EH (cell line): ENCODE measurements at regions not wholly inside any gene's neighbourhood (a gene's known extent, or its start where the extent isn't known, plus 50 kb on each side); places are given as distances from the start of the nearest gene placed in this dataset.

Source experiments
- DNase-seq: peaks from one replicate; pipeline ENCODE4 v3.0.0-alpha.2; 2015; ENCODE audit warnings: low read depth

DNA sequence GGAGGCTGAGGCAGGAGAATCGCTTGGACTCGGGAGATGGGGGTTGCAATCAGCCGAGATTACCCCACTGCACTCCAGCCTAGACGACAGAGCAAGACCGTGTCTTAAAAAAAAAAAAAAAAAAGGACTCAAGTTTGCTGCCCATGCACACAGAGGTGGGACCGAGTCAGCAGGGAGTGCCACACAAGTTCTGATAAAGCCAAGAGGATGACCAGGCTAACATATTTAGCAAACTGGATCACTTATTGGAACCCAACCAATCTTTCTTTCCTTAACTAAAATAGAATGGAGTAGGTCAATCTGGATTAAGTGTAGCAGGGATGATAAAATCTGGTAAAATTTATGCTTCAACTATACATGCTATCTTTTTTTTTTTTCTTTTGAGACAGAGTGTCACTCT, 190.4 kb upstream of the FOXN3 start:
- DNase-seq = peak; percentile 60

- DNase-seq = no peak
Measured at GRCh38 chr14:89603938-89604480, 187.0 kb upstream of the FOXN3 start.

DNA sequence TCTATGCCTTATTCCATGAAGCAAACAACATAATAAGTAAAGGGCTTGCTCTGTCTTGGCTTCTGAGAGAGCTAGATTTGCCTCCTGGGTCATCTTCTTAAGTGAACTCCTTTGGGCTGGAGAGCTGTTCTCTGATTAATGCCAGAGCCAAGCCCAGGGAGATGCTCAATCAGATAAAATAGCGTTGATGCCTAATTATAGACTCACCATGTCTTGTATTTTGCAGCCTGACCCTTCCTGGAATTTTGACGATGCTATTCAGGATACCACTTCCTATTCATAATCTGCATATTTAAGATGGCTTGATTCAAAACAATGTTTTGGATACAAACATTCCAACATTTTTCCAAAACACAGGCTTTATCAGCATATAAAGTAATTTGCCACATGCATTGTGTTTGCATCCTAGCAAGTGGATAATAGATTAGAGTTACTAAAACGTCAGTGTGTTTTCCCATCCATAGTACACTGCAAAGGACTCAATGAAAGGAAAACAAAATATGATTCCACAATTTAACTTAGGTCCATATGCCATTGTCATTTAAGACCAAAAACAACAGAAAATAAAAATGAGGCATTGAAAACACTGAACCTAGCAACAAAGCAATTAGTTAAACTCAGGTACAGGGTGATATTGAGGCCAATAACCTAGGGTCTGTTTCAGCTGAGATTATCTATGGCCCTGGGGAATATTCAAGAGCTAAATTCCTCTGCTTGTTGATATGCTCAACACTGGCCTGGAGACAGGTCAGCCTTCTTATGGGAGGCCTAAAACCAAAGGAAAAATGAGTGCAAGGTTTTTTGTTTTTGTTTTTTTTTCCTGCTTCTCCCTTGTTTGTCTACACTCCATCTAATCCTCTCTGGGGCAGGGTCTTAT, 184.2 kb upstream of the FOXN3 start:
- DNase-seq = peak; percentile 98

DNA sequence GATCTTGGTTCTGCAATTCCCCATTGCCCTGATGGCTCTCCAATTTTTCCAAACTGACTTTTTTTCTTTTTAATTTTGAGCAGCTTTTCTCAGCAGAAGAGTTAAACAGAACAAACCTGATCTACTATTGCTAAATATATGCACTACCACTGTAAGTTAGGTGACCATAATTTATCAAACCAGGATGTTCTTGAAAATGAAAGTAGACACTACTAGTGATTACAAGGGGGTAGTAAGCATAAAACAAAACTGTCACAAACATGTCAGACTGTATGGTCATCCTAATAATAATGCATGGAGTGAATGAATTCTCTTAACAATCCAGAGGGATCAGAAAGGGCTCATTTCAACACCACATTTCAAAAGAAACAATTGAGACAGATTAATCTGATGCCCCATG, 183.0 kb upstream of the FOXN3 start:
- DNase-seq = no peak

DNA sequence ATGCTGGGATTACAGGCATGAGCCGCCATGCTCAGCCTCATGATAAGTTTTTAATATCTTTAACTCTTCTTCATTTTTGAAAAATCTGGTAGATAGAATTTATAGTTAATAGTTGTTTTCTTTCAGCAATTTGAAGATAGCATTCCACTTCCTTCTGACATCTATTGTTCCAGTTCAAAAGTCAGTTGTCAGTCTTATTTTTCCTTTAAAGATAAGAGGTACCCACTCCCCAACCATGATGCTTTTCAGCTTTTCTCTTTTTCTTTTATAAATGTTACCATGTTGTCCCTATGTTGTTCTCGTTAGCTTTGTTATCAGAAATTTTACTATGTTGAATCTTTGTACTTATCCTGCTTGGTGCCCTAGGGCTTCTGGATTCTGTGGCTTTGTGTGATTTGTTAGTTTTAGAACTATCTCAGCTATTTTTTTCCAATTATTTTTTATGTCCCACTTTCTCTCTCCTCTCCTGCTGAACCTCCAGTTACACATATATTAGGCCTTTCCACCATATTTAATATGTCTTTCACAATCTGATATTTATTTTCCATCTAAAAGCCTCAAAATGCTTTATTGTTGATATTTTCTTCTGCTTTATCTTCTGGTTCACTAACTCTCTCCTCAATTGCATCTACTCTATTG, 181.6 kb upstream of the FOXN3 start:
- peak; percentile 30 for DNase-seq

- DNase-seq = no peak
Measured at GRCh38 chr14:89592961-89593360, 175.9 kb upstream of the FOXN3 start.

DNA sequence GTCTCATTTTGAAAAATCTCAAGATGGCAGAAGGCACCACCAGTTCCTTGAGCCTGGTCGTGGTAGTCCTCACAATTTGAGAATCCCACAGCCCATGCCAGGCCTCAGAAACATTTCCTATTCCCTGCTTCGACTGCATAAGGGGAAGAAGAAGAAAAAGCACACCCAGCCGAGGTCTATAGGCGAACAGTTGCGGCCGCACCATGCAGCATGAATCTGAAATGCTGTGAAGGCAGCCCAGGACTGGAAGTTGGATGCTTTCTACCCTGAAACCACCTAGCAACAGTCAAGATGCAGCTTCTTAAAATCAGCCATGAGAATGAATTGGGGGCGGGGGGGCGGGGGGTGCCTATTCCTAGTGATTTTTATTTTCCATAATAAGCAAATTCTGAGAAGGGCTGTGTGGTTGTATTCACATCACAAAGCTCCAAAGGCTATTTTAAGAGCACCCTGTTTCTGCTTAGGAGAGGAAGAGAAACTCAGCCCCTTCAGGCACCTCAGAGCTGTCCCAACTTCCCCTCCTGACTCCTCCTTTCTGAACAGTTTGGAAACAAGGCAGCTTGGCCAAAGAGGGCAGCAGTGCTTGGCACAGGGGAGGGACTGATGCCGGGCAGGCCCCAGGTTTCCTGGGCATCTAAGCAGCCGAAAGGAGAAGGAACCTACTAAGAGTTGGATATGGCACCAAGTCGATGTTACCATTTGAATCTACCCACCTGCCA, 172.5 kb upstream of the FOXN3 start:
- DNase-seq = no peak

GRCh38 chr14:89588840-89589296, 171.8 kb upstream of the FOXN3 start:
- DNase-seq = no peak

DNA sequence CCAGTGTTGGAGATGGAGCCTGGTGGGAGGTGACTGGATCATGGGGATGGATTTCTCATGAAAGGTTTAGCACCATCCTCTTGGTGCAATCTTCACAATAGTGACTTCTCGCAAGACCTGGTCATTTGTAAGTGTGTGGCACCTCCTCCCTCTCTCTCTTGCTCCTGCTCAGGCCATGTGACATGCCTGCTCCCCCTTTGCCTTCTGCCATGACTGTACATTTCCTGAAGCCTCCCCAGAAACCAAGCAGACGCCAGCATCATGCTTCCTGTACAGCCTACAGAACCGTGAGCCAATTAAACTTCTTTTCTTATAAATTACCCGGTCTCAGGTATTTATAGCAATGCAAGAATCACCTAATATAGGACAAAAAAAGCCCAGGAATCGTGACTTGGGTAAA, 171.0 kb upstream of the FOXN3 start:
- DNase-seq = no peak

DNA sequence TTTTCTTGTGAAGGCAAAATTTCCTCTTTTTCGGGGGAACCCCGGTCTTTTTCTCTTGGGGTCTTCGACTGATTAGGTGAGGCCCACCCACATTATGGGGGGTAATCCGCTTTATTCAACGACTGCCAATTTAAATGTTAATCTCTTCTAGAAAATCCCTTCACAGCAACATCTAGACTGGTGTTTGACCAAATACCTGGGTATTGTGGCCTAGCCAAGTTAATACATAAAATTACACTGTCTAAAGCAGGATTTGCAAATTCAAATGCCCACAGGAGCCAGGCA, 170.0 kb upstream of the FOXN3 start:
- no peak for DNase-seq

DNA sequence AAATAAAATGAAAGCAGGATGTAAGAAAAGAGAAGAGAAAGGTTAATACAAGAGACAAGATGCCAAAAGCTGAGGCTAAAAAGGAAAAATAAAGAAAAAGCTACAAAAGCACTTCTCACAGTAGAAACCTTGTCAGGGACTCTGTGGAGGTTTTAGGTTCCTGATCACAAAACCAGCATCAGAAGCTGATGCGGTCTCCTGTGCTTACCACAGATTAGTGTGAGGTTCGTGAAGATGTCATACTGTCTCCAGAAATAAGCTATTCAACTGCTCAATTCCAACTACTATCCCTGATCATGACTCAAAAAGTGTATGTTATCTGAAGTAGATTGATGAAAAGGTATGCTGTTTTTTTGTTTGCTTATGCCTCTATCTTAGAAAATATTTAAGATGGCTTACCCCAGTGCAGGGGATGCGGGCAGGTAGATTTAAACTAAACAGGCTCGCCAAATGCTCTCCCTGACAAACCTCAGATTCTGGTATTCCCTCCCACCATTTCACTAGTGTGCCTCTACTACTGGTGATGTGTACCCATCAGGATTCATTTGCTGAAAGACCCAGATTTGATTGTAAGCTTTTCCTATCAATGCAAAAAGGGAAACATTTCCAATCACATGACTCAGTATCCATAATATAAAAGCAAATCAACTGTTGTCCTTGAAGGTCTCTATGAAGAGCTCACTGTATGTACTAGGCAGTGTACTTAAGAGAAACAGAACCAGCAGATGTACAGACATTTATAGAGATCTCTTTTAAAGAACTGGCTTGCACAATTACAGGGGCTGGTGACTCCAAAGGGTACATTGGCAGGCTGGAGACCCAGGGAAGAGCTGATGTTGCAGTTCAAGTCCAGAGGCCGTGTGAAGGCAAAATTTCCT, 169.5 kb upstream of the FOXN3 start:
- no peak for DNase-seq

- peak; percentile 70 for DNase-seq
Measured at GRCh38 chr14:89578156-89578555, 161.1 kb upstream of the FOXN3 start.

GRCh38 chr14:89576960-89577359, 159.9 kb upstream of the FOXN3 start:
- DNase-seq = no peak

DNA sequence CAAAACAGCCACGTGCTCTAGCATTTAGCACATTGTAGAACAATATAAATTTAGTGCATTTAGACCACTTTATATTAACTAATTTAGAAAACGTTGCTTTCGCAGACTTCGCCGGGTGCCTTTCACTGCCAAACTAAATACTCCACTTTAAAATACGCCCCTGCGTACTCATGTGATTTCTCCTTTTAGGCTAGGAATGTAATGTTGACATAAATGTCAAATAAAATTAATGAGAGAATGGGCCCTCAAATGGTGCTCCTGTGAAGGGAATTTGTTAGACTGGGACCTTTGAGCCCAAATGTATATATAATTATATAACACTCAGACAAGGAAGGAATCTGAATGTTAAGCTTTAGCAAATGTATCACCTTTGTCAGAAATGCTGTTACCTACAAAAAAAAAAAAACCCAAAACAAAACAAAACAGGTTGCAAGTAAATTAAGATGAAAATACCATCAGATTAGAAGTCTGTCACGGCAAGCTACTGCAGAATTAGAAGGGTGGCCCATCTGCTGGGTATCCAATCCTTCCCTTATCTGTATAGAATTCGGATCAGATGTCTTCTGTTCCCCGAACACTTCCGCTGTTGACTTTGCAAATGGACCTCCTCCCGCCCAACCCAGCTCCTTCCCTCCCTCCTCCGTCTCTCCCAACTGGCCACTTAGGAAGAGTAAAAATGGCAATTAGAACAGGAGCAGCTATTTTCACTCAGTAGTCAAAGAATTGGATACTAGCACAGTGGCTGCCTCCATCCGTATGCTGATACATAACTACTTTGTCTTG, 159.3 kb upstream of the FOXN3 start:
- DNase-seq = no peak

DNA sequence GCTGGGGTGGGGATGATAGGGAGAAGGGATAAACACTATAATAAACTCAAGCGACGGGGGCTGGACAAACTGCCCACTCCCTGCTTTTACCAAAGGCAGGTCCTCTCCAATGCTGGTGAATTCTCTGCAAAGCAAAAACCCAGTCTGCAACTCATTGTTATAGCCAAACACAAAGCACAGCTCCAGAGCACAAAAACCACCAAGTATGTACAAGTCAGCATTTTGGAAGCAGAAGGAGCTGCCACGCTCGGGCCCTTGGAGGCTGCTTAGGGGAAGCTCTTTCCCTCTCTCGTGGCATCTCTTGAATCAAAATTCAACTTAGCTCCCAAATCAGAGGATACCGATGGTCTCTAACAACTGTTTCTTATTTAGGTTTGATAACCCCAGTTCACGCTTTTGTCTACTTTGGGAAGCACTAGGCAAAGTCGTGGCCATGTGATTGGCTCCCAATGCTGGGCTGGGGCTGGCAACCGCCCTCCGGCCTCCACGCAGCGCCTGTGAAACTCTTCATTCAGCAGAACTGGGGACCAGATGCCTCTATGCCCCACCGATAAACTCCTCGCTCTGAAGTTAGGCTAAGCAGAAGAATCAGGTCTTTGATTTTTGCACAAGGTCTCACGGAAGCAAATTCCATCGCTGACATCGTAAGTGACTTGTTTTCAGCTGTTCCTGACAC, 158.5 kb upstream of the FOXN3 start:
- no peak for DNase-seq

DNA sequence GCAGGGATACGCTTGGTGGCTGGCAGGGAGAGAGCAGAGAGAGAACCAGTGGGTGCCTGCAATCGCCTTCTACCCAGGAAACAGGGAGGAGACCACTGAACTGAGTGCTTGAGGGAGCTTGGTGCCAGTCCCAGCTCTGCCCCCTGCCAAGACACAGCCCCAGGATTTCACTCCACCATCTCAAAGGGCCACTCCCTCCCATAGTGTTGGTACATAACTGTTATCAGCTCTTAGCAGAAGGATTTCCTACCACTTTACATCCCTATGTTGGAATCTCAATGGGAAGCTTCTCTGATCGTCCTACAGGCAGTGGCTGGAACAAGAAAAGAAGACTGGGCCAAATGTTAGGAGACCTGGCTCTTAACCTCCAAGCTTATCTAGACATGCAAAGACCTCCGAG, 157.4 kb upstream of the FOXN3 start:
- no peak for DNase-seq

DNA sequence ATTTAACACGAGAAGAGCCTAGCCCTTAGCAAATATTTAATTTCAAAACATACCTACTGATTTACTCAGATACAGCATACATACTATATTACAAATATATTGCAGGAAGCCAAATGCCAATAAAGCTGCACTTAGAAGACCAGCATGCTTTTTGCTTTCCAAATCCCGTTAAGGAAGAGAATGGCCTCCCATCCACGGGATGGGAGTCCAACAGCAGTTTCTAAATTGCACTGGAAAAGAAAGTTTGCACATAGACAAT, 156.3 kb upstream of the FOXN3 start:
- DNase-seq = no peak

DNA sequence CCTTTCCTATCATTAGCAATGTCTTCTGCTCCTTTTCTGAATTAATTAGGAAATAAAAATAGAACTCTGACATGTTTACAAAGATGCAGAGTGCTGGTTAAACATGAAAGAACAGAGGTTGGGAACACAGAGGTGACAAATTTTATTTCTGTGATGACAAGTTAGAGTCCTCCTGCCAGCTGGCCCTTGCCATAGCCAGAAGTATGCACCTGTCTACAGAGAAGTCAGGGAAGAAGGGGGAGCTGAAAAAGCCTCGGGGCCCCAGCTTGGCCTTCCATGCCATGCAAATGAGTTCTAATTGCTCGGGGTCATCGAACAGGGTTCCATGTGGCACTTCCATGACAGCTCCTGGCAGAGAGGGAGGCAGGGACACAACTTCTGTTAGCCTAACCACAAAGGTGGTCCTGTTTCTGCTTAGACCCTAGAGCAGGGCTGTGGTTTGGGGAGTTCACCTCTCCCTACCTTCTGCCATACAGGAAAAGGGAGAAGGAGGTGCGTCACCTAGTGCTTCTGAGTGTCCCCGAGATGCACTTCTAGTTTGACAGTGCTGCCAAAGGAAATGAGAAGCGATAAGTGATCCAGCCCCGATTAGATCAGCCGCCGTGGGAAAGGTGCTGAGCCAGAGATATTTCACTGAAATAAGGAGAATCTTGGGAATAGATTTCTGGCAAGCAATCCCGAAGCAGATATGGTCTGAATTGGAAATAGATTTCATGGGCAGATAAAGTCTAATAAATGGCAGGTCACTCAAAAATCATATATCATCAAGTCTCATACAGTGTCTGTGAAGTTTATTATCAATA, 155.8 kb upstream of the FOXN3 start:
- DNase-seq = no peak

DNA sequence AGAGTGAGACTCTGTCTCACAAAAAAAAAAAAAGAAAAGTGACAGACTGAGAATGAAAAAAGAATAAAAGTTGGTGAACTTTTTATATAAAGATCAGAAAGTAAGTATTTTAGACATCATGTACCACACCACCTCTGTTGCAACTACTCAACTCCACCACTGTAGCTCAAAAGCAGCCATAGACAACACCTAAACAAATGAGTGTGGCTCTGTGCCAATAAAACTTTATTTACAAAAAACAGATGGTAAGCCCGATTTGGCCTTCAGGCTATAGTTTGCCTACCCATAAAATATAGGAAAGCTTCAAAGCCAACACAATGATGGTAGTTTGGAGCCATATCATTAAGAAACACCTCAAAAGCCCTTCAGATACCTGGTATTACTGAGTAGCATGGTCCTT, 154.5 kb upstream of the FOXN3 start:
- DNase-seq = no peak
